HG03432 (cell line): ENCODE measurements at regions not wholly inside any gene's neighbourhood (a gene's known extent, or its start where the extent isn't known, plus 50 kb on each side); places are given as distances from the start of the nearest gene placed in this dataset.
A peak's percentile ranks its signal among the peaks of the same experiment; 100 is the strongest.
"Not testable (repeated sequence)": the region's sequence is repeated elsewhere in the genome, so short reads cannot be mapped to it uniquely, and the experiment has no call there.

Experiments used
- ATAC-seq: cut with Tn5 transposase; IDR thresholded peaks from one replicate; pipeline ENCODE4 v1.9.1; 2021; ENCODE audit warnings: mild to moderate bottlenecking, moderate library complexity; ENCODE audit not compliant: unreplicated experiment

DNA sequence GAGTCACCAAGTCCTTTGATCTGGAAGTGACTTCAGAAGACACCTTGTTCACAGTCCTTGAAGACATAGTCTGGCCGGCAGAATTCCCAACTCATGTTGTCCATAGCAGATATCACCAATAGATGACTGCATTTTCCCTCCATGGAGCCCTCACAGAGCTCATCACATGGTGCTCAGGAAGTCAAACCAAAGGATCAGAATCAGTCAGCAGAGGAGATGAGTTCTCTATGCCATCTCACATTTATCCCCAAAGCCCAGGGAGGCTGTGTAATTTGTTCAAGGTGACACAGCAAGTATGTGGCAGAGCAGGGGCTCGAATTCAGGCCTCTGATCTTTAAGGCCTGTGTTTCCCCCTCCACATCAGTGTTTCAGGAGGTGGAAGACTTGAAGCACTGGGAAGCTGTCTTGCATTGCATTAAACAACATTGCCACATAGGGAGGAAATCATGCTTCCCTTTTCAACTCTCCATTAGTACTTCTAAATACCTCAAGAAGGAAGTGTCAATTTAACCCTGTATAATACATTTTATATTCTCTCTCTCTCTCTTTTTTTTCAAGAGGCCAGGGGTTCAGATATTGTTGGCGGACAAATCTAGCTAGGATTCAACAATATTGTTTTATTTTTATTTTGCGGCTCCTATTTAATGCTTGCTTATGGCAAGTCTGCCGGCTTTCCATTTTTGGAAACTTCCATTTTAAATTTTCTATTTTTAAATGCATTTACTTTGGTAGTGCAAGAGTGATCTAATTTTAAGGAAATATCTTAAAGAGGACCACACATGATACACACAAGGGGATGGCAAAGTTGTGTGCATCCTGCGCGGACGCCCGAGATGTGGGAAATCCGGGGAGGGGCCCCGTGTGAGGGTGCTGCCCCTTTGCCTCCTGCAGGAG lies 61.9 kb downstream of the NPIPB5 start:
- not testable (repeated sequence) for ATAC-seq

- ATAC-seq: peak; percentile 67
These were observed 62.5 kb downstream of the NPIPB5 start for GRCh38 chr16:22573225-22573530.

DNA sequence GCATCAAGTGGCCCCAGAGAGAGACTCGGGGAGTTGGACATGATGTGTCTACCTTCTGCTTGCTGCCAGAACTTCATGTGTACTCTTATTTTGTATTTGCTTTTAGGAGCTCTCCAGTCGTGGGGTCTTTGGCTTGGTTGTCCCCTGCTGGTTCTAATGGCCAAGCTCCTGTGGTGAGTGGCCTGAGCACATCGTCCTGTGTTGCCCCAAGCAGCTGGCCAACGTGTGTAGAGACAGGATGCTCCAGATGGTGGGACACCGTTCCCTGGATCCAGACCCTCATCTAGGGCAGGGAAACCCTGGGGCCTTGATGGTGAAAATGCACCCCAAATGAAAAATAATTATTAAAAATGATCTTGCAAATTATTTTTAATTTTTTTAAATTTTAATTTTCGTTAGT lies 65.8 kb downstream of the NPIPB5 start:
- not testable (repeated sequence) for ATAC-seq

GRCh38 chr16:22583195-22583594 lies 72.5 kb downstream of the NPIPB5 start:
- not testable (repeated sequence) for ATAC-seq

GRCh38 chr16:22584459-22584858 lies 73.8 kb downstream of the NPIPB5 start:
- not testable (repeated sequence) for ATAC-seq

GRCh38 chr16:22584941-22585340 lies 74.2 kb downstream of the NPIPB5 start:
- ATAC-seq: not testable (repeated sequence)

GRCh38 chr16:22585431-22585830 lies 74.7 kb downstream of the NPIPB5 start:
- not testable (repeated sequence) for ATAC-seq

GRCh38 chr16:22586732-22587131 lies 76.0 kb downstream of the NPIPB5 start:
- not testable (repeated sequence) for ATAC-seq

DNA sequence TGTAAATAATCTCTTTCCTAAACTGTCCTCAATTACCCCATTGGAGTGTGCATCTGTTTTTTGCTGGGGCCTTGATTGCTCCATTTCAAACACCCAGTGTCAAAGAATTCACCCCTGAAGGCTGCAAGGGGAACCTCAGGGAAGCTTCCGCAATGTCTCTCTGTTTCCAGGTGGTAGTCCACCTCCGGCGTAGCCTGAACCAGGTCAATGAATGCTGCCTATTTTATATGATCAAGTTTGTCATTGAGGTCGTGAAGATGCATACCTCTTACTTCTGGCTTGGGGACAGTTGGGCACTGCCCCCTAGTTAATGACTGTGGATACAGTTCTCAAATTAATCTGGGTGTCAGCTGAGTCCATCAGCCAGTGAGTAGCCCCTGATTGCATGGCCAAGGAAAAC lies 79.1 kb downstream of the NPIPB5 start:
- not testable (repeated sequence) for ATAC-seq

DNA sequence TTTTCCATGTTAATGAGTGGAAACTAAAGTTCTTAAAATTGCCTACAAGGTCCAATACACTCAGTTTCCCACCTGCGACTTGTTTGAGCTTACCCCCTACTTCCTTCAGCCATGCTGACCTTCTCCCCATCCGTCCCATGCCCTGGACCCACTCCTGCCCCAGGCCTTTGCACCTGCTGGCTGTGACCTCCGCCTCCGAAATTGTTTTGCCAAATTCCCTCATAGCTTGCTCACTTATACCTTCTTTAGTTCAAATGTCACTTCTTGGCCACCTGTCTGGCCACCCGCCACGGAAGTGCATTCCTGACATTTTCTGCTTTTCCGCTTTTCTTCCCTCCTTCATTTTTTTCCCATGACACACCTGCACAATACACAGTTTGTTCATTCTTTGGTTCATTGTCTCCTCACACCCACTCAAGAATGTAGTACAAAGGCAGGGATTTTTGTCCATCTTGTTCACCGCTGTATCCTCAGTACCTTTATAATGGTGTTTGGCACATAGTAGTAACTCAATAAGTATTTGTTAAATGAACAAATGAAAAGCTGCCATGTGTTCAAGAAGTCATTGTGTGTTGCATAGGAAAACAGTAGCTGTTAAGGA lies 85.9 kb downstream of the NPIPB5 start:
- not testable (repeated sequence) for ATAC-seq

- ATAC-seq: not testable (repeated sequence)
These were observed 93.1 kb downstream of the NPIPB5 start for GRCh38 chr16:22603744-22604143.

- peak; percentile 63 for ATAC-seq
These were observed 95.9 kb downstream of the NPIPB5 start for GRCh38 chr16:22606619-22607018.

DNA sequence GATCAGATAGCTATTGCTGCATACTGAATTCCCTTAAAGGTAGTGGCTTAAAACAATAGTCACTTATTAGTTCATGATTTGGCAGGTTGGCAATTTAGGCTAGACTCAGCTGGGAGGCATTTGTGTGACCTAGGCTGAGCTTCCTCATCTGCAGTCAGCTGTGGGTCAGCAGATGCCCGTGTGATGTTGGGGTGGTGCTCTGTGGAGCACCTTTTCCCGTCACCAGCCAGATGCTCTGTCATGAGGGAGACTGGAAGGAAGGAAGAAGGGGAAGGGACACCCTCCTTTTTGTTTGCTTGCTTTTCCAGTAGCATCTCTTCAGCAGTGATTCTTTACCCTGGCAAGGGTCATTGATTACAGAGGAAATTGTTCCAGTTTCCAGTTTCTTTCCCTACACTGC lies 99.1 kb downstream of the NPIPB5 start:
- not testable (repeated sequence) for ATAC-seq

DNA sequence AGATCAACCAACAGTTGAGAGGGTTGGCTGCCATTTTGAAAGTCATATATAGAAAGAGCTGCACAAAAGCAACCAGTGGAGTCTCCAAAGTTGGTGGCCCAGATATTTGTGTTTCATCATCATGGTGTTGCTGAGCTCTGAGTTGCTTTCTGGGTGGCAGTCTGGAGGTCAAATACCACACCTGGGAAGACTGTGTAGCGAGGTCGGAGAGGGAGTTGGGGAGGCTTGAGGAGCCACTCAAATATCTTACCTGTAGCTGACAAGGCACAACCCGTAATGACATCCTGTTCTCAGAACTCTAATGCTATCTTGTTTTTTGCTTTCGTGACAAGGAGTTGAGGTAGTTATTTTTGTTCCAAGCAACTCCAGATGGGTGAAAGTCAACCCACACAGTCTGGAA lies 100.4 kb downstream of the NPIPB5 start:
- ATAC-seq: not testable (repeated sequence)

GRCh38 chr16:22614271-22614947 lies 103.7 kb downstream of the NPIPB5 start:
- no peak for ATAC-seq

- no peak for ATAC-seq
These were observed 108.2 kb downstream of the NPIPB5 start for GRCh38 chr16:22618842-22619241.

DNA sequence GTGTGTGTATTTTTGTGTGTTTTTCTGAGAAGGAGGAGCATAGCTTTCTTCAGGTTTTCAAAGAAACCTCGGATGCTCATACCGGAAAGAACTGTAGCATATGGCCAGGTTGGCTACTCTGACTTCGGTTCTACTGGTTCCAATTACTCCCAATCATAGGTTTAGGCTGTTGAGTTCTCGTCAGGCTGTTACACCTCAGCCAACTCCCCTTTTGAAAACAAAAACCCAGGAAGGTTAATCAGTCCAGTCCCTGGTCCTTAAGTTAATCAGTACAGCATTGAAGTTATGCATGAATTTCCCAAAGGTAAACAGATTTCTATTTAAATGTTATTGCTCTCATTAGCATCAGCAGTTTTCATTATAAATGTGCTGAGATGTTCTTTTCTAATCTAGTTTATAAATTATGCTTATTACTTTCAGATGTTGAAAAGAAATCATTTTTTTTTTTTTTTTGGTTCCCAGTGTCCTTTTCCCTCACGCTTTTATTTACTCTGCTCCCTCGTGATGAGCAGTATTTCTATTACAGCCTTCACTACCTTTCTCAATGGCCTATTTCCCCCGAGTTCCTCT lies 111.0 kb downstream of the NPIPB5 start:
- ATAC-seq: no peak

GRCh38 chr16:22622703-22623102 lies 112.0 kb downstream of the NPIPB5 start:
- no peak for ATAC-seq

GRCh38 chr16:22623351-22623781 lies 112.7 kb downstream of the NPIPB5 start:
- no peak for ATAC-seq

DNA sequence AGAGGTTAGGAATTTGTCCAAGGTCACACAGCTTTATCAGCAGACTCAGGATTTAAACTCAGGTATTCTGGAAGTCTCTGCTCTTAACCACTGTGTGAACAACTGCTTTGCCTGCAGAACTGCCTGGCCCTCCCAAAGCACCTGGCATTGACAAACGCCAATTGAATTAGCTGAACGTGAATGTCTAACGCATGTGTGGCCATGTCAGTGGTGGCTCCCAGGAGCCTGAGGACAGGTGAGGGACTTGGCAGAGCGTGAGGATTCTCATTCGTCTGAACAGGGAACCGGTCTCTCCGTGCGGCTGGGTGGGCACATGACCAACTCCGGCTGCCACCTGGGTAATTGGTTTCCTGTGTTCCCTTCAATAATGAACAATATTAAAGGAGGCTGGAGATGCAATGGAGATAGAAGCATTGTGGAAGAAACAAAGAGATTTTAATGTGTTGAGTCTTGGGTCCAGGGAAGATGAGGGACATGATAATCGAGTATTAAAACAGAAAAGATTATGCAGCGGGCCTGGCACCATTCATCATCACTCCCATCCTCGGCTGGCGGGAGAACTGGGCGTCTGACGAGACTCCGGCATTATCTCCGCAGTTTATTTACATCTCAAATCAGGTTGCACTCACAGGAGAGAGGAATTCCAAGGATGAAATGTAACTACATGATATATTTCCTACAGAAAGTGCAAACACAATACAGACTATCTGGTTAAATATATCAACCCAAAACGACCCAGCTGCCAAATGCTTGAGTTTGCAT lies 113.5 kb downstream of the NPIPB5 start:
- ATAC-seq: no peak
